NCI-H1694 treated with DMSO at 0.1 percent for 48 hours (cell line): ENCODE measurements at regions not wholly inside any gene's neighbourhood (a gene's known extent, or its start where the extent isn't known, plus 50 kb on each side); places are given as distances from the start of the nearest gene placed in this dataset.

Experiments used
- DNase-seq: peaks from one replicate; lab custom pipeline; 2025; lab: John Stamatoyannopoulos, UW

DNA sequence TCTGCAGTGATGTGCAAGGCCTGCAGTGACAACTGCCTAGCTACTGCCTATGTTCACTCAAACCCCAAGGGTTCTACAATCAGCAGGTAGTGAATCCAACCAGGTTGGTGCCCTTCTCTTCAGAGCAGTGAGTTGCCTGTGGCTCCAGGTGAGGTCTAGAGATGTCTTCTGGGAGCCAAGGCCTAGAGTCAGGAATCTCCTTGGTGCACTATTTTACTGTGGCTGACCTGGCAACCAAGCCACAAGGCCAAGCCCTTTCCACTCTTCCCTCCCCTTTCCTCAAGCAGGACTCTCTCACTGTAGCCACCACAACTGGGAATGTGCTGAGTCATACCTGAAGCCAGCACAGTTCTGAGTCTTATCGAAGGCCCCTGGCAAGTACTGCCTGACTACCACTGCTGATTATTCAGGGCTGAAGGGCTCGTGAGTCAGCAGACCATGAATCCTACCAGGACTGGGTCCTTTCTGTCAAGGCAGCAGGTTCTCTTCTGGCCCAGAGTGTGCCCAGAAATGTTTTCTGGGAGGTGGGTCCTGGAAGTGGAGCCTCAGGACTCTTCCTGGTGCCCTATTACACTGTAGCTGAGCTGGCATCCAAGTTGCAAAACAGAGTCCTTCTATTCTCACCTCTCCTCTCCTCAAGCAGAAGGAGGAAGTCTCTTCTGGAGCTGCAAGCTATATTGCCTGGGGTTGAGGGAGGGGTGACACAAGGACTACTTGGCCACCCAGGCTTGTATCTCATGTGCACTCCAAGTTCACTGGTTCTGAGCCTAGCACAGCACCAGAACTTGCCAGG lies 111.6 kb downstream of the BTC start:
- no peak for DNase-seq

- DNase-seq = no peak
Observed at GRCh38 chr4:74692972-74693371, 101.4 kb downstream of the BTC start.
